Vagina (tissue), 2 donors: ENCODE measurements at regions not wholly inside any gene's neighbourhood (a gene's known extent, or its start where the extent isn't known, plus 50 kb on each side); places are given as distances from the start of the nearest gene placed in this dataset.
"Not testable (repeated sequence)": the region's sequence is repeated elsewhere in the genome, so short reads cannot be mapped to it uniquely, and the experiment has no call there.

Source experiments
- CTCF ChIP-seq, 3 experiments: fragments of 450-650 bp in 2 of 3; fragments of 200-600 bp in 1 of 3; sonication (generic) in 1 of 3; IDR thresholded peaks; one replicate each; pipeline ENCODE4 v1.5.1; 2017 to 2019; ENCODE audit warnings: antibody characterized with exemption in 3 of 3, mild to moderate bottlenecking in 2 of 3, moderate library complexity in 2 of 3
- POLR2A ChIP-seq, 2 donors: fragments of 450-650 bp; IDR thresholded peaks; one replicate each; pipeline ENCODE4 v1.6.1; 2017; ENCODE audit warnings: antibody characterized with exemption in 2 of 2, mild to moderate bottlenecking in 2 of 2, moderate library complexity in 2 of 2
- POLR2AphosphoS5 ChIP-seq, 2 donors: sonication (generic); formaldehyde crosslinking; IDR thresholded peaks; one replicate each; pipeline ENCODE4 v1.9.0; 2017; ENCODE audit warnings: antibody characterized with exemption in 2 of 2, mild to moderate bottlenecking in 2 of 2, low read depth in 1 of 2; ENCODE audit not compliant: insufficient read depth in 1 of 2

GRCh38 chr2:208921358-208921757 is 502.5 kb upstream of the MAP2 start:
- TF ChIP-seq CTCF (IDR thresholded peaks at IDR 0.05); POLR2A (IDR thresholded peaks at IDR 0.05); POLR2AphosphoS5 (IDR thresholded peaks at IDR 0.05; ENCODE audit: insufficient read depth in 1 of 2, low read depth in 1 of 2): not testable (repeated sequence)
